Astrocyte (in vitro differentiated cells and primary cell): ENCODE measurements at regions not wholly inside any gene's neighbourhood (a gene's known extent, or its start where the extent isn't known, plus 50 kb on each side); places are given as distances from the start of the nearest gene placed in this dataset.

Source experiments
- DNase-seq: peaks from one replicate; pipeline ENCODE4 v3.0.0-alpha.2; 2010; ENCODE audit warnings: low read depth
- FAIRE-seq: peaks from 2 replicates; lab custom pipeline; 2011; peaks lifted over from hg19 to GRCh38; lab: Jason Lieb, UNC
- H2AFZ ChIP-seq: 2 replicates; pipeline ENCODE4 v1.6.0; 2012; ENCODE audit warnings: low read depth, low read length, inconsistent platforms
- H3K27ac ChIP-seq: 2 replicates; pipeline ENCODE4 v1.5.1; 2011; ENCODE audit warnings: low read depth, low read length, inconsistent platforms
- H3K27me3 ChIP-seq: 2 replicates; pipeline ENCODE4 v1.6.0; 2011; ENCODE audit warnings: low read length, inconsistent platforms; ENCODE audit not compliant: insufficient read depth
- H3K36me3 ChIP-seq: 2 replicates; pipeline ENCODE4 v1.5.1; 2011; ENCODE audit warnings: low read length, inconsistent platforms; ENCODE audit not compliant: insufficient read depth
- H3K4me1 ChIP-seq: 2 replicates; pipeline ENCODE4 v1.5.1; 2011; ENCODE audit warnings: low read length, inconsistent platforms; ENCODE audit not compliant: insufficient read depth
- H3K4me2 ChIP-seq: 2 replicates; pipeline ENCODE4 v1.6.0; 2012; ENCODE audit warnings: low read length, inconsistent platforms
- H3K4me3 ChIP-seq: 2 replicates; pipeline ENCODE4 v1.5.1; 2011; ENCODE audit warnings: low read depth, mild to moderate bottlenecking, low read length, inconsistent platforms; ENCODE audit not compliant: insufficient read depth
- H3K79me2 ChIP-seq: 2 replicates; pipeline ENCODE4 v1.6.0; 2012; ENCODE audit warnings: mild to moderate bottlenecking, low read length, inconsistent platforms; ENCODE audit not compliant: insufficient read depth
- H3K9ac ChIP-seq: 2 replicates; pipeline ENCODE4 v1.6.0; 2012; ENCODE audit warnings: mild to moderate bottlenecking, low read length, inconsistent platforms
- H3K9me3 ChIP-seq: 2 replicates; pipeline ENCODE4 v1.5.1; 2012; ENCODE audit warnings: low read depth, mild to moderate bottlenecking, low read length, inconsistent platforms; ENCODE audit not compliant: insufficient read depth
- H4K20me1 ChIP-seq: 2 replicates; pipeline ENCODE4 v1.6.0; 2012; ENCODE audit warnings: low read length, inconsistent platforms; ENCODE audit not compliant: insufficient read depth
- H3K27ac Mint-ChIP-seq: one replicate; pipeline ENCODE4 v1.8.0; 2021; ENCODE audit warnings: mild to moderate bottlenecking, mixed read lengths; ENCODE audit not compliant: unreplicated experiment
- H3K27me3 Mint-ChIP-seq: one replicate; pipeline ENCODE4 v1.8.0; 2021; ENCODE audit warnings: low read depth, mixed read lengths; ENCODE audit not compliant: unreplicated experiment
- H3K36me3 Mint-ChIP-seq: one replicate; pipeline ENCODE4 v1.8.0; 2021; ENCODE audit warnings: low read depth, mixed read lengths; ENCODE audit not compliant: unreplicated experiment
- H3K4me1 Mint-ChIP-seq: one replicate; pipeline ENCODE4 v1.8.0; 2021; ENCODE audit warnings: low read depth, mixed read lengths; ENCODE audit not compliant: unreplicated experiment
- H3K4me3 Mint-ChIP-seq: one replicate; pipeline ENCODE4 v1.8.0; 2021; ENCODE audit warnings: mild to moderate bottlenecking, moderate library complexity, mixed read lengths; ENCODE audit not compliant: unreplicated experiment
- H3K9me3 Mint-ChIP-seq: one replicate; pipeline ENCODE4 v1.8.0; 2021; ENCODE audit warnings: mild to moderate bottlenecking, mixed read lengths; ENCODE audit not compliant: unreplicated experiment
- EZH2 ChIP-seq: IDR thresholded peaks from 2 replicates; pipeline ENCODE4 v1.6.1; 2012; ENCODE audit warnings: mild to moderate bottlenecking, low read length, inconsistent platforms; ENCODE audit not compliant: insufficient read depth
- TF ChIP-seq, protein P1 (sequence below): IDR thresholded peaks from 2 replicates; pipeline ENCODE4 v1.5.1; 2011; ENCODE audit warnings: low read depth, mild to moderate bottlenecking, inconsistent platforms, low read length, moderate library complexity; ENCODE audit not compliant: insufficient read depth

DNA sequence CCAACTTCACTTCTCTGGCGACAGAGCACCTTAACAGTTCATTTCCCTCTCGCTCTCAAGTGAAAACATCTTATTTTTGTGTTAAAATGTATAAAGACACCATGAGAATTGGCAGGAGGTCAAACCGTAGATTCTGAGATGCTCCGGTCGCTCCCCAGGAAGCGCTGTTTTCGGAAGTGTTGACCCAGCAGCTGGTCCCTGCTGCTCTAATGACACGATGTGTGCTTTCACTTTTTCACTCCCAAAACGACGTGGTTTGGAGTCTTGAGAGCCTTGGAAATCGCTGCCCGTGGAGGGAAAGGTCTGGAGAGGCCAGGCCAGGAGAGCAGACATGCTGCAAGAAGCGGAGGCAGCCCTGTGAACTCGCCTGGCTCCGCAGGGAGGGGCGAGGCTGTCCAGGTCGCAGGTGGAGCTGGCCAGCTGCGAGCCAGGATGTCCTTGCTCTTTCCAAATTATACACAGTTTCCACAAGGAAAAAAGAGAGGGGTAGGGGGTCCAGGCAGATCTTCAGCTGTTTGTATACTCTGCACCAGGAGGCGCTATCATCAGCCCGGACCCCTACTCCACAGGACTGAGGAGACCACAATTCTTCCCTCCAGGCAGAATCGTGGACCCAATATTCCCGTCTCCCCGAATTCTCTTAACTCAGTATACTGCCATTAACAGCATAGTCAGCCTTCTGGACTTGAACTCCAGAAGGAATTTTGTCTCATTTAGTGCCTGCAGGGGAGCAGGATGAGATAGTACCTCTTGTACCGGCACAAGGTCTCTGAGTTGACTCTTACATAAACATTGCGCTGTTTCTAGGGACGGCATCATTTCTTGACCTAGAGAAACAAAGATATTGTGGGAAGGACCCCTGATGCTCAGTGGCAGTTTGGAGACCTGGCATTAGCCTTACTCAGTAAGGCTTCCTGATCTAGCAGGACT lies 248.6 kb upstream of the ANKRD55 start:
- no peak for DNase-seq
- Histone ChIP-seq H3K36me3 (no peaks in the 10 kb centered on the region), H3K4me3 (peak overlapping the region; percentile 63), H3K9me3 (no peaks in the 10 kb centered on the region), H3K4me1 (peaks cover 11% of the 10 kb centered on the region), H2AFZ (peak overlapping the region; percentile 85), H3K79me2 (no peaks in the 10 kb centered on the region), H3K27me3 (no peaks in the 10 kb centered on the region), H4K20me1 (no peaks in the 10 kb centered on the region), H3K4me2 (peak overlapping the region; percentile 95), H3K9ac (peak overlapping the region; percentile 74), H3K27ac (no peak overlapping the region)
- Mint-ChIP-seq H3K4me3 (peak overlapping the region; percentile 83), H3K27ac (peak overlapping the region; percentile 75), H3K9me3 (peaks cover 2% of the 10 kb centered on the region), H3K36me3 (peaks cover 2% of the 10 kb centered on the region), H3K4me1 (peaks cover 8% of the 10 kb centered on the region), H3K27me3 (peaks cover 16% of the 10 kb centered on the region)
- TF ChIP-seq EZH2: no peak
- TF ChIP-seq, protein P1, sequence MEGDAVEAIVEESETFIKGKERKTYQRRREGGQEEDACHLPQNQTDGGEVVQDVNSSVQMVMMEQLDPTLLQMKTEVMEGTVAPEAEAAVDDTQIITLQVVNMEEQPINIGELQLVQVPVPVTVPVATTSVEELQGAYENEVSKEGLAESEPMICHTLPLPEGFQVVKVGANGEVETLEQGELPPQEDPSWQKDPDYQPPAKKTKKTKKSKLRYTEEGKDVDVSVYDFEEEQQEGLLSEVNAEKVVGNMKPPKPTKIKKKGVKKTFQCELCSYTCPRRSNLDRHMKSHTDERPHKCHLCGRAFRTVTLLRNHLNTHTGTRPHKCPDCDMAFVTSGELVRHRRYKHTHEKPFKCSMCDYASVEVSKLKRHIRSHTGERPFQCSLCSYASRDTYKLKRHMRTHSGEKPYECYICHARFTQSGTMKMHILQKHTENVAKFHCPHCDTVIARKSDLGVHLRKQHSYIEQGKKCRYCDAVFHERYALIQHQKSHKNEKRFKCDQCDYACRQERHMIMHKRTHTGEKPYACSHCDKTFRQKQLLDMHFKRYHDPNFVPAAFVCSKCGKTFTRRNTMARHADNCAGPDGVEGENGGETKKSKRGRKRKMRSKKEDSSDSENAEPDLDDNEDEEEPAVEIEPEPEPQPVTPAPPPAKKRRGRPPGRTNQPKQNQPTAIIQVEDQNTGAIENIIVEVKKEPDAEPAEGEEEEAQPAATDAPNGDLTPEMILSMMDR: peak; percentile 9
- FAIRE-seq: no peak

DNA sequence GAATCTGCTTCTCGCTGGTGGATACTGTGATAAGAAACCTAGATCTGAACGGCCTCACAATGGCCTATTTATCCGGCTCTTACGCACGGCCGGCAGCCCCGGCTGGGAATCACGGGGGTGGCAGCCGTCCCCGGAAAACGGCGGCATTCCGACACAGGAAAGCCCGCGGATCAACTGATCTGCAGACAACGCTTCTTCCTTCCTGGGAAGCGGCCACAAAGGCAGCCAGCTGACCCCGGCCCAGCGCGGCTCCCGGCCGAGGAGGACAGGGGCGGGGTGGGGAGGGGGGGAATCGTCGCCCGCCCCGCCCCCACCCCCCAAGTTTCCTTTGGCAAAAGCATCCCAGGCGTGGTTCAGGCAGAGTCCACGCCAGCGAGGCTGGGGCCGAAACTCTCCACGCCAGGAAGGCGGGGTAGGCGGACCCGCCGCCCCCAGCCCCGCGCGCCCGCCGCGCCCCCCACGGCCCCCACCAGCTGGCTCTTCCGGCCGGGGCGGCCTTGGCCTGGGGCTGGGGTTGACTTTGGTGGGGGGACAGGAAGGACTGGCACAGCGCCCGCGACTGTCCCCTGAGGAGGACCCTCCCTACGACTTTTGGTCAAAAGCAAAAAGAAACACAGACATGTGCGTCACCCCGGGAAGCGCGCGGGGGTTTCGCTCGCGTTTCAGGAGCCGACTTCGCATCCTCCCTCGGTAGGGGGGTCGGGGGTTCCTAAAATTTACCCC lies 247.7 kb upstream of the ANKRD55 start:
- H3K9me3 Mint-ChIP-seq: peaks cover under 1% of the 10 kb centered on the region
- H4K20me1 ChIP-seq: no peaks in the 10 kb centered on the region
- no peak for FAIRE-seq
- peak overlapping the region; percentile 74 for H3K9ac ChIP-seq
- TF ChIP-seq EZH2: no peak
- TF ChIP-seq, protein P1: no peak
- H3K4me3 ChIP-seq: peak overlapping the region; percentile 63
- peaks cover 14% of the 10 kb centered on the region for H3K4me1 ChIP-seq
- DNase-seq: peak; percentile 67
- no peak overlapping the region for H3K27ac ChIP-seq
- H2AFZ ChIP-seq: peak overlapping the region; percentile 85
- H3K4me2 ChIP-seq: peak overlapping the region; percentile 95
- H3K36me3 Mint-ChIP-seq: no peaks in the 10 kb centered on the region
- peak overlapping the region; percentile 83 for H3K4me3 Mint-ChIP-seq
- H3K27ac Mint-ChIP-seq: peak overlapping the region; percentile 75
- no peaks in the 10 kb centered on the region for H3K36me3 ChIP-seq
- peaks cover 16% of the 10 kb centered on the region for H3K4me1 Mint-ChIP-seq
- H3K9me3 ChIP-seq: no peaks in the 10 kb centered on the region
- H3K27me3 ChIP-seq: no peaks in the 10 kb centered on the region
- H3K79me2 ChIP-seq: no peaks in the 10 kb centered on the region
- H3K27me3 Mint-ChIP-seq: peaks cover 11% of the 10 kb centered on the region
